CD4-positive, alpha-beta T cell treated with Interleukin-17A for 4 hours (primary cell): ENCODE measurements at regions not wholly inside any gene's neighbourhood (a gene's known extent, or its start where the extent isn't known, plus 50 kb on each side); places are given as distances from the start of the nearest gene placed in this dataset.

Experiments used
- DNase-seq: peaks from one replicate; pipeline ENCODE4 v3.0.0-alpha.2; 2020; ENCODE audit warnings: mixed read lengths

GRCh38 chr7:18420748-18421147 is 74.8 kb upstream of the HDAC9 start:
- no peak for DNase-seq

DNA sequence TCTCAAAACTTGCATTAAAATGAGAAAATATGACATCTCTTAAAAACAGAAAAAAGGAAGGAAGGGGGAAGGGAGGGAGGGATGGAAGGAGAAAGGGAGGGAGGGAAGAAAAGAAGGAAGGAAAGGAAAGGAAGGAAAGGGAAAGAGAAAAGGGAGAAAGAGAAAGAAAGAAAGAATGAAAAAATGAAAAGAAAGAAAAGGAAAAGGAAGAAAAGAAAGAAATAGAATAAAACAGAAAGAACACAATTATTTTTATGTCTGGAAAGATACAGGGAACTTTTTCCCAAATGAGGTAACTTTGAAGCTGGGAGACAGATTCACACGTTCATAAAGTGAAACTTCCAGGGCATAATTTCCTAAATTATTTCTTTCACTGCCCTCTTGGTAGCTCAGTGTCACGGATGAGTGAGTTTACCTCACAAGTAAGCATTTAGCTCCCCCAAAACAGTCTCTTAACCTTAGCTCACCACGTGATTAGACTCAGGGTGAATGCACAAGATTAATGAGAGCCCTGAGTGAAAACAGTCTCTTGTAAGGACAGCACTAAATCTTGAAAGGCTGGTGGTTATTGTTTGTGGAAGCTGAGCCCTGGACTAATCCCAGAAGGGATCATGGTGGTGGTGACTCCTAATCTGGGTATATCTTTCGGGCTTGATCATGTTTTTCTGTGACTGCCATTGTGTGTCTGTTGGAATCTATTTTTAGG is 74.1 kb upstream of the HDAC9 start:
- no peak for DNase-seq

DNA sequence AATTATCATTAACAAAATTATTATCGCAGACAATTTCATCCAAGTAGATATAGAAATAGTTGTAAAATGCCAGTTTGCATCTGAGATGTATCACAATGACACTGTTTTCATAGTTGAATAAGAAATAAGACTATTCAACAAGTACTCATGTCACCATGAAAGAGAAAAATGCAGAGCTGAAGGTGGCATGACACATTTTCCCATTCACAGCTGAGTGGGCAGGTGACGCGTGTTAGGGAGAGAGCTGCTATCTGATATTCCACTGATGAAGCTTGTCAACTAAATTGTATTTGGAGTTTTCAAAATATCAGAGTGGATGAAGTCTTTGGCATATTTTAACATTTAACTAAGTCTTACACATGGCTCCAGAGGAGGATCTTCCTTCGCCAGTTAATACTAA is 70.3 kb upstream of the HDAC9 start:
- no peak for DNase-seq

- DNase-seq = no peak
These were observed 69.6 kb upstream of the HDAC9 start for GRCh38 chr7:18425838-18426445.

GRCh38 chr7:18426564-18427226 is 68.9 kb upstream of the HDAC9 start:
- no peak for DNase-seq

GRCh38 chr7:18429547-18429946 is 66.0 kb upstream of the HDAC9 start:
- DNase-seq = no peak

DNA sequence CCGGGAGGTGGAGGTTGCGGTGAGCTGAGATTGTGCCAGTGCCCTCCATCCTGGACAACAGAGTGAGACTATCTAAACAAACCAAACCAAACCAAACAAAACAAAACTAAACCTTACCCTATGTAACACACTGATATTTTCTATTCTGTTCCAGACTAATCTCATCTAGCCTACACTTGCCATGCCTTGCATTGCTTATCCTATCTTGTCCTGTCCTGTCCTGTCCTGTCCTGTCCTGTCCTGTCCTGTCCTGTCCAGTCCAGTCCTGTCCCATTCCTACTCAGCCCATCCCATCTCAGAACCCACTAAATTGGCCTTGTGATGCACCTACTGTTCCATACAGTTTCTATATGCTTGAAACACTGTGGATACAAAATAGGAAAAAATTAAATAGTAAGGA is 64.7 kb upstream of the HDAC9 start:
- DNase-seq = no peak

DNA sequence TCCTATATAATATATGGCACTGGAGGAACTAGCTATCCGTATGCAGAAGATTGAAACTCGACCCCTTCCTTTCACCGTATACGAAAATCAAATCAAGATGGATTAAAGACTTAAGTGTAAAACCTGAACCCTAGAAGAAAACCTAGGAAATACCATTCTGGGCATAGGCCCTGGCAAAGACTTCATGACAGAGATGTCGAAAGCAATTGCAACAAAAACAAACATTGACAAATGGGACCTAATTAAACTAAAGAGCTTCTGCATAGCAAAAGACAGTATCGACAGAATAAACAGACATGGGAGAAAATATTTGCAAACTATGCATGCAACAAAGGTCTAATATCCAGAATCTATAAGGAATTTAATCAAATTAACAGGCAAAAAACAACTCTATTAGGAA is 61.4 kb upstream of the HDAC9 start:
- no peak for DNase-seq

DNA sequence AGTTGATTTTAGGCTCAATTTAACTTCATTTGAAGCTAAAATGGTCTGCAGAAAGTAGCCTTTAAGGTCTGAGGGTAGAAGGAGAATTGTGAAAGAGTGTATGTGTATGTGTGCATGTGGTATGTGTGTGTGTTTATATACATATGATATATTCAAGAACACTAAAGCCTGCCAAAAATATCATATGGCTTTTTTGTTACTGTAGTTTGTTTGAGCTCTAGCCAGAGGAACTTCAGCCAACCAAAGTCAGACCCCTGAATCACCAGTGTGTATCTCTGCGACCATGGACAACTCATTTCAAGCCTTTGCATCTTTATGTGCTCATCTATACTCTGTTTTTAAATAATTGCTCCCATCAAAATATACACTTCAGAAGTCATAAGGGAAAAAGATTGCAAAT is 58.4 kb upstream of the HDAC9 start:
- DNase-seq = no peak

DNA sequence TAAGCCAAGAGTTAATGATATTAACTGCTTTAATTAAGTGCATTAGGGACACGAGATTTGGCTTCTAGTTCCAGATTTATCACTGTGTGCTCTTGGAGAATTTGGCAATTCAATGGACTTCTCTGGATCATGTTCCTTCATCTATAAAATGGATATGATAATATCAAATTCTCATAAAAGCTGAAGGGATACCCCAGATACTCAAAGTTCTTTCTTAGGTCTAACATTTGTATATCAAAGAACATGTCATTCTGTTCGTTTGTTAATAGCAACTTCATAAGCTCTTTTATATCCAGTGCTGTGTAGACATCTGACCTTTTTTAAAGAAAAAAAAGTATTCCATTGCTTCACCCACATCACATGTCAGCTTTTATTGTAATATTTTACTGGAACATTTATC is 54.6 kb upstream of the HDAC9 start:
- no peak for DNase-seq

DNA sequence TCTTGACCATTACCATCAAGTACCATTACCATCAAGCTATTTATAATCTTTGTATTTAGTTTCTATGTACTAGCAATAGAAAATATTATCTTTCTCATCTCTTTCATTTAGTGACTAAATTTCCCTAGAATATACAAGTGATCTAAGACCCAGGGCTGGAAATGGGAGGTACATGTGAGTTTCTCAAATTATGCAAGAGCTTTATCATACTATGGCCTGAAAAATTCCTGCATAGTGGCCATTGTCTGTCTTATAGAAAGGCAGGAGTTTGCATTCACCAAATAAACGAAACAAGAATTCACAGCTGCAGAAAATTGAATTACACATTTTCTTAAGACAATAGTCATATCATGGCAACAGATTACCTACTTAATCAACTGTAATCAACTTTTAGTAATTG is 50.7 kb upstream of the HDAC9 start:
- no peak for DNase-seq

- no peak for DNase-seq
These were observed 50.1 kb upstream of the HDAC9 start for GRCh38 chr7:18445483-18445882.
